ENCODE measurements at regions not wholly inside any gene's neighbourhood (a gene's known extent, or its start where the extent isn't known, plus 50 kb on each side); places are given as distances from the start of the nearest gene placed in this dataset.

GRCh38 chr17:72005332-72006163 is 115.3 kb upstream of the SOX9 start:
- Mint-ChIP-seq H3K27me3 (ENCODE audit: unreplicated experiment) (peaks cover 22% of the 10 kb centered on the region), H3K36me3 (ENCODE audit: insufficient read depth, unreplicated experiment) (no peaks in the 10 kb centered on the region), H3K4me3 (ENCODE audit: low read depth, unreplicated experiment) (no peak overlapping the region), H3K4me1 (ENCODE audit: low read depth, unreplicated experiment) (peaks cover 23% of the 10 kb centered on the region), H3K27ac (ENCODE audit: unreplicated experiment) (no peak overlapping the region), H3K9me3 (ENCODE audit: low read depth, unreplicated experiment) (no peaks in the 10 kb centered on the region)
- intact Hi-C loops (cut with micrococcal nuclease; ENCODE audit: unreplicated experiment), result no loop called here
- no peak for TF ChIP-seq CTCF (IDR thresholded peaks at IDR 0.05; ENCODE audit: unreplicated experiment)
- DNase-seq, result no peak
- no TSS peak for BruUV-seq (replicated peaks)
- CTCF ChIA-PET, result no interaction called here

GRCh38 chr17:72008236-72008876 is 112.5 kb upstream of the SOX9 start:
- H3K27me3 Mint-ChIP-seq (ENCODE audit: unreplicated experiment), result peaks cover 30% of the 10 kb centered on the region
- H3K27ac Mint-ChIP-seq (ENCODE audit: unreplicated experiment), result no peak overlapping the region
- intact Hi-C loops (cut with micrococcal nuclease; ENCODE audit: unreplicated experiment), result no loop called here
- H3K4me3 Mint-ChIP-seq (ENCODE audit: low read depth, unreplicated experiment), result no peak overlapping the region
- BruUV-seq (replicated peaks), result no TSS peak
- H3K9me3 Mint-ChIP-seq (ENCODE audit: low read depth, unreplicated experiment), result peaks cover 2% of the 10 kb centered on the region
- DNase-seq, result no peak
- H3K4me1 Mint-ChIP-seq (ENCODE audit: low read depth, unreplicated experiment), result peaks cover 23% of the 10 kb centered on the region
- no peak for TF ChIP-seq CTCF (IDR thresholded peaks at IDR 0.05; ENCODE audit: unreplicated experiment)
- no peaks in the 10 kb centered on the region for H3K36me3 Mint-ChIP-seq (ENCODE audit: insufficient read depth, unreplicated experiment)
- CTCF ChIA-PET, result no interaction called here

GRCh38 chr17:72011561-72011960 is 109.3 kb upstream of the SOX9 start:
- CTCF ChIA-PET, result interaction anchor here (0.6 kb wide), 1 partner anchor 16 kb away, joined by 4 read pairs; no protein-coding TSS in a partner anchor
- BruUV-seq (replicated peaks), result no TSS peak
- Mint-ChIP-seq H3K36me3 (ENCODE audit: insufficient read depth, unreplicated experiment) (no peaks in the 10 kb centered on the region), H3K27me3 (ENCODE audit: unreplicated experiment) (peaks cover 36% of the 10 kb centered on the region), H3K4me3 (ENCODE audit: low read depth, unreplicated experiment) (no peak overlapping the region), H3K27ac (ENCODE audit: unreplicated experiment) (no peak overlapping the region), H3K4me1 (ENCODE audit: low read depth, unreplicated experiment) (peaks cover 14% of the 10 kb centered on the region), H3K9me3 (ENCODE audit: low read depth, unreplicated experiment) (peaks cover 2% of the 10 kb centered on the region)
- DNase-seq, result no peak
- no peak for TF ChIP-seq CTCF (IDR thresholded peaks at IDR 0.05; ENCODE audit: unreplicated experiment)
- intact Hi-C loops (cut with micrococcal nuclease; ENCODE audit: unreplicated experiment), result no loop called here

- no peaks in the 10 kb centered on the region for H3K4me1 Mint-ChIP-seq (ENCODE audit: low read depth, unreplicated experiment)
- peaks cover 18% of the 10 kb centered on the region for H3K27me3 Mint-ChIP-seq (ENCODE audit: unreplicated experiment)
- H3K9me3 Mint-ChIP-seq (ENCODE audit: low read depth, unreplicated experiment), result no peaks in the 10 kb centered on the region
- no TSS peak for BruUV-seq (replicated peaks)
- no peak for TF ChIP-seq CTCF (IDR thresholded peaks at IDR 0.05; ENCODE audit: unreplicated experiment)
- CTCF ChIA-PET, result no interaction called here
- no peak for DNase-seq
- no peak overlapping the region for H3K27ac Mint-ChIP-seq (ENCODE audit: unreplicated experiment)
- H3K36me3 Mint-ChIP-seq (ENCODE audit: insufficient read depth, unreplicated experiment), result no peaks in the 10 kb centered on the region
- intact Hi-C loops (cut with micrococcal nuclease; ENCODE audit: unreplicated experiment), result no loop called here
- H3K4me3 Mint-ChIP-seq (ENCODE audit: low read depth, unreplicated experiment), result no peak overlapping the region
Observed at GRCh38 chr17:72021417-72022041, 99.3 kb upstream of the SOX9 start.
